ENCODE measurements at regions not wholly inside any gene's neighbourhood (a gene's known extent, or its start where the extent isn't known, plus 50 kb on each side); places are given as distances from the start of the nearest gene placed in this dataset.

DNA sequence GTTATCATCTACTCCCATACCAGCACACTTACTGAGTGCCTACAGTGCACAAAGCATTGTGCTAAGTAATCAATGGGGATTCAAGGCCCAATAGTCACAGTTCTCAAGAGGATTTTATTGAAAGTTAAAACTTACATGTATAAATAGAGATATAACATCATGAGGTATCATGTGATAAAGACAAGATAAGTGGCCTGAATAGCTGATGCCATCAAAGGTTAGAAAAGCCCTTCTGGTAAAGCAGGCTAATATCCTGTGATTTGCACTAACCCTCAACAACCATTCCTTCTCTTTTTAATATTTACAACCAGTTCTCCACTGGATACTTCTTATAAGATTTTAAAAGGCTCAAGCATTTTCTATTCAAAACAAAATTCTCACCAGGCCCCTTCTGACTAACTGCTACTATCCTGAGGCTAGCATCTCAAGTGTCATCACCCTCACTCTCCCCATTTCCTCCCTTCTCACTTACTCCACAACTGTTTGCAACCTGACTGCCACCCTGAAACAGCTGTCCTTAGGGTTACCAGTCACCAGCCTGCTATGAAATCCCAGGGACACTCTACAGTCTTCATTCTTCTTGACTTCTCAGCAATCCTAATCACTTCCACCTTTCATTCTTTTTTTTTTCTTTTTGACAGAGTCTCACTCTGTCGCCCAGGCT lies 377.9 kb downstream of the ENC1 start (continued):
- TF ChIP-seq YY1 (IDR thresholded peaks at IDR 0.05; ENCODE audit: extremely low read depth, insufficient replicate concordance, low read depth, low read length), result no peak
- TF ChIP-seq EZH2 (IDR thresholded peaks at IDR 0.05), result no peak
- no peak for TF ChIP-seq ZFX (IDR thresholded peaks at IDR 0.05)
- no peak for TF ChIP-seq TCF7L2 (IDR thresholded peaks at IDR 0.05; ENCODE audit: borderline replicate concordance, extremely low read depth, insufficient read depth, insufficient read length)
- no peak for TF ChIP-seq POLR2A (IDR thresholded peaks at IDR 0.05; ENCODE audit: borderline replicate concordance, extremely low read depth, insufficient read depth, insufficient read length)
- no peak for TF ChIP-seq JUND (IDR thresholded peaks at IDR 0.05)

DNA sequence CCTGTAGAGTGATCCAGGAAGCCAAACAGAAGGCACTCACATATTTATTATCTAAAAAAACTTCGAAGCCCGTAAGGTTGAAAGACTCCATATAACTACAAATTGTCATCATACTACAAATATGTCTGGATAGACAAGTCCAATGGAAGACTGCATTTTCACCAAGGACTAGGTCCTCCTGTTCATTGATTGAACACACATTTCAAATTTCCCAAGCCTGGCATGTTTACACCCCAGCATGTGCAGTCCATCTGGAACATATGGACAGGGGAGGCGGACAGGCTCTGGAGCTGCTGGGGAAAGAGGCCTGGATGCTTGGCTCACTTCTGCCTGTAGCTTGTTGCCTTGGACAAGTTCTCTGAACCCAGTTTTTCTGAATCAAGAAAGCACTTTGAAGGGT lies 378.7 kb downstream of the ENC1 start:
- ChIA-PET POLR2A (no interaction called here), CTCF (no interaction called here), RAD21 (ENCODE audit: low non-redundant PET in 1 of 2, low total read pairs in 2 of 2, uncharacterized antibody in 2 of 2, unreplicated experiment in 2 of 2) (no interaction called here)
- Histone ChIP-seq H3K4me1 (ENCODE audit: control insufficient read depth in 1 of 2, insufficient read depth in 2 of 2, low read length in 2 of 2) (0 out of 4 replicates have a peak, but pooled peaks cover 0 to 4% of the 10 kb centered on the region in 2 experiments), H3K79me2 (ENCODE audit: insufficient read depth, low read length) (no peaks in the 10 kb centered on the region), H2AFZ (ENCODE audit: low read depth, low read length, poor library complexity, severe bottlenecking) (no peak overlapping the region), H3K4me2 (ENCODE audit: low read length) (no peak overlapping the region), H3K9me2 (ENCODE audit: insufficient read depth) (no peaks in the 10 kb centered on the region), H3K4me3 (replicated peaks in 1 of 2; ENCODE audit: low read depth in 1 of 2, low read length in 2 of 2) (no peak overlapping the region), H3K9me3 (ENCODE audit: control insufficient read depth in 1 of 2, insufficient read depth in 1 of 2, low read depth in 1 of 2, low read length in 2 of 2) (no peaks in the 10 kb centered on the region), H3K9ac (ENCODE audit: low read length) (no peak overlapping the region), H3K36me3 (ENCODE audit: control insufficient read depth in 1 of 2, insufficient read depth in 2 of 2, low read length in 2 of 2) (no peaks in the 10 kb centered on the region), H4K20me1 (ENCODE audit: insufficient read depth) (no peaks in the 10 kb centered on the region), H3K27ac (ENCODE audit: low read depth, low read length) (no peak overlapping the region), H3K27me3 (ENCODE audit: insufficient read depth, low read length) (peaks cover 9% of the 10 kb centered on the region; the same call in 1 of the 2 replicates)
- ATAC-seq (no peak), DNase-seq (ENCODE audit: low read depth, low spot score) (no peak)
- intact Hi-C loops (cut with micrococcal nuclease), result no loop called here
- no peak for TF ChIP-seq EGR1 (IDR thresholded peaks at IDR 0.05; ENCODE audit: low read depth)
- TF ChIP-seq EZH2phosphoT487 (IDR thresholded peaks at IDR 0.05; ENCODE audit: borderline replicate concordance), result no peak
- TF ChIP-seq FOSL1 (IDR thresholded peaks at IDR 0.05; ENCODE audit: low read depth), result no peak
- no peak for TF ChIP-seq ZFX (IDR thresholded peaks at IDR 0.05)
- no peak for TF ChIP-seq YY1 (IDR thresholded peaks at IDR 0.05; ENCODE audit: extremely low read depth, insufficient replicate concordance, low read depth, low read length)
- TF ChIP-seq CEBPB (IDR thresholded peaks at IDR 0.05; ENCODE audit: low read depth), result no peak
- no peak for TF ChIP-seq JUND (IDR thresholded peaks at IDR 0.05)
- TF ChIP-seq REST (IDR thresholded peaks at IDR 0.05; ENCODE audit: low read depth), result no peak
- no TSS peak for BruUV-seq (replicated peaks)
